Stomach (tissue), 4 donors: ENCODE measurements at regions not wholly inside any gene's neighbourhood (a gene's known extent, or its start where the extent isn't known, plus 50 kb on each side); places are given as distances from the start of the nearest gene placed in this dataset.

ENCODE experiments used
- CTCF ChIP-seq, 7 experiments: fragments of 450-650 bp in 4 of 7; fragments of 200-600 bp in 3 of 7; sonication (generic) in 3 of 7; IDR thresholded peaks; one replicate each; pipeline ENCODE4 v1.5.1; 2016 to 2019; ENCODE audit warnings: antibody characterized with exemption in 7 of 7, control low read depth in 2 of 7, mild to moderate bottlenecking in 1 of 7
- EP300 ChIP-seq: sonication (generic); formaldehyde crosslinking; IDR thresholded peaks from one replicate; pipeline ENCODE4 v1.6.1; 2017; ENCODE audit warnings: antibody characterized with exemption
- POLR2A ChIP-seq, 4 donors: fragments of 450-650 bp; IDR thresholded peaks; one replicate each; pipeline ENCODE4 v1.6.1; 2016; ENCODE audit warnings: antibody characterized with exemption in 4 of 4, control low read depth in 2 of 4, mild to moderate bottlenecking in 1 of 4, moderate library complexity in 1 of 4
- POLR2AphosphoS5 ChIP-seq, 3 donors: sonication (generic); formaldehyde crosslinking; IDR thresholded peaks; one replicate each; pipeline ENCODE4 v1.6.1; 2016; ENCODE audit warnings: antibody characterized with exemption in 3 of 3

GRCh38 chr10:10625491-10625890 lies 392.2 kb upstream of the CELF2 start:
- TF ChIP-seq POLR2A (IDR thresholded peaks at IDR 0.05) (no peak), CTCF (IDR thresholded peaks at IDR 0.05) (no peak), POLR2AphosphoS5 (IDR thresholded peaks at IDR 0.05) (no peak), EP300 (no peak)
